K562 (cell line): ENCODE measurements at regions not wholly inside any gene's neighbourhood (a gene's known extent, or its start where the extent isn't known, plus 50 kb on each side); places are given as distances from the start of the nearest gene placed in this dataset.

Experiments used
- ATAC-seq: fragments of 200-7000 bp; cut with Tn5 transposase; 3 replicates; pipeline ENCODE4 v1.9.1; 2020; ENCODE audit warnings: moderate library complexity
- BruUV-seq: library from RNA; stranded (reverse); fragments of 400-500 nt; replicated peaks from 2 replicates; lab custom pipeline; 2021; lab: Mats Ljungman, UMichigan
- CTCF ChIA-PET: fragments of 300-600 bp; formaldehyde crosslinking; extraction: SDS; loops from one replicate; lab custom pipeline; 2021; ENCODE audit warnings: low intra/inter-chr PET ratio; lab: Yijun Ruan, JAX
- POLR2A ChIA-PET: fragments of 300-600, 350-650 bp; sonication (Branson Sonifier 250); formaldehyde crosslinking; extraction: SDS; loops from one replicate; lab custom pipeline; 2021; ENCODE audit warnings: antibody characterized with exemption, inconsistent platforms; lab: Yijun Ruan, JAX
- DNase-seq, 4 experiments: peaks; one replicate each; pipeline versions ENCODE4 v3.0.0 to v3.0.0-alpha.2; 2011 to 2018; ENCODE audit warnings: low spot score in 3 of 4, mixed read lengths in 3 of 4; ENCODE audit errors: extremely low read depth in 1 of 4
- FAIRE-seq: peaks from 2 replicates; lab custom pipeline; 2011; peaks lifted over from hg19 to GRCh38; lab: Jason Lieb, UNC
- H2AFZ ChIP-seq: 2 replicates; pipeline ENCODE4 v1.6.0; 2011; ENCODE audit warnings: low read depth, low read length, control low read depth, inconsistent platforms
- H3K27ac ChIP-seq: fragments of 200-600 bp; 3 replicates; pipeline ENCODE4 v1.8.0; 2011; ENCODE audit warnings: low read depth, mild to moderate bottlenecking, control low read depth, inconsistent platforms, low read length, moderate library complexity, mixed read lengths; ENCODE audit errors: extremely low read depth
- H3K27me3 ChIP-seq, 2 experiments: fragments of 300-600 bp in 1 of 2; 2 replicates in 1 of 2; 3 replicates in 1 of 2; pipeline versions ENCODE4 v1.6.0 to v1.8.0; 2011; ENCODE audit warnings: inconsistent platforms in 2 of 2, low read length in 2 of 2, mild to moderate bottlenecking in 1 of 2, mixed read lengths in 1 of 2, moderate library complexity in 1 of 2; ENCODE audit not compliant: control insufficient read depth in 2 of 2, insufficient read depth in 2 of 2
- H3K36me3 ChIP-seq: fragments of 300-600 bp; 3 replicates; pipeline ENCODE4 v1.8.0; 2011; ENCODE audit warnings: mild to moderate bottlenecking, low read length, inconsistent platforms; ENCODE audit not compliant: control insufficient read depth, insufficient read depth
- H3K4me1 ChIP-seq, 2 experiments: fragments of 200-600 bp in 1 of 2; replicated peaks in 1 of 2; 2 replicates in 1 of 2; 3 replicates in 1 of 2; pipeline versions ENCODE4 v1.5.1 to v1.8.0; 2011; ENCODE audit warnings: inconsistent platforms in 2 of 2, low read length in 2 of 2, mild to moderate bottlenecking in 1 of 2, mixed read lengths in 1 of 2, moderate library complexity in 1 of 2; ENCODE audit not compliant: control insufficient read depth in 2 of 2, insufficient read depth in 2 of 2
- H3K4me2 ChIP-seq: 2 replicates; pipeline ENCODE4 v1.6.1; 2011; ENCODE audit warnings: low read length, control low read depth, inconsistent platforms, mixed read lengths; ENCODE audit not compliant: insufficient read depth
- H3K4me3 ChIP-seq: fragments of 200-600 bp; sonication (generic), shearing (Covaris generic); 2 replicates; pipeline ENCODE4 v1.5.1; 2016; ENCODE audit warnings: control low read depth, inconsistent platforms
- H3K79me2 ChIP-seq: fragments of 200-600 bp; 3 replicates; pipeline ENCODE4 v1.8.0; 2011; ENCODE audit warnings: low read length, inconsistent platforms; ENCODE audit not compliant: control insufficient read depth, insufficient read depth
- H3K9ac ChIP-seq, 2 experiments: 2 replicates each; pipeline versions ENCODE4 v1.6.0 to v1.6.1; 2011; ENCODE audit warnings: low read depth in 2 of 2, low read length in 2 of 2, control low read depth in 1 of 2, inconsistent platforms in 1 of 2, mild to moderate bottlenecking in 1 of 2, mixed read lengths in 1 of 2; ENCODE audit not compliant: insufficient read depth in 1 of 2
- H3K9me1 ChIP-seq: one replicate; pipeline ENCODE4 v1.6.0; 2011; ENCODE audit warnings: inconsistent platforms, mild to moderate bottlenecking, low read length, moderate library complexity; ENCODE audit not compliant: control insufficient read depth, insufficient read depth
- H3K9me3 ChIP-seq: replicated peaks from 2 replicates; pipeline ENCODE4 v1.5.1; 2011; ENCODE audit warnings: low read depth, low read length, inconsistent platforms; ENCODE audit not compliant: control insufficient read depth, insufficient read depth
- H4K20me1 ChIP-seq: replicated peaks from 2 replicates; pipeline ENCODE4 v1.6.1; 2011; ENCODE audit warnings: low read length, inconsistent platforms, mixed read lengths; ENCODE audit not compliant: control insufficient read depth, insufficient read depth
- CCNT2 ChIP-seq: IDR thresholded peaks from 2 replicates; pipeline ENCODE4 v1.6.1; 2011; ENCODE audit warnings: borderline replicate concordance, low read depth, mild to moderate bottlenecking, moderate library complexity, mixed read lengths, low read length; ENCODE audit not compliant: insufficient read length; ENCODE audit errors: extremely low read depth
- CREBBP ChIP-seq: IDR thresholded peaks from one replicate; pipeline ENCODE4 v1.6.1; 2012; ENCODE audit warnings: low read depth, mild to moderate bottlenecking, control low read depth, inconsistent platforms, low read length
- DPF2 ChIP-seq: fragments of 450-650 bp; IDR thresholded peaks from 2 replicates; pipeline ENCODE4 v1.6.1; 2016
- ERF ChIP-seq: fragments of 450-650 bp; formaldehyde crosslinking; IDR thresholded peaks from 2 replicates; pipeline ENCODE4 v1.4.0; 2020; ENCODE audit warnings: mild to moderate bottlenecking, mixed read lengths
- FOXJ2 ChIP-seq: fragments of 200-800 bp; sonication (Bioruptor generic); IDR thresholded peaks from 2 replicates; pipeline ENCODE4 v1.6.1; 2016; ENCODE audit warnings: missing genetic modification characterization, missing compliant biosample characterization
- GTF2F1 ChIP-seq: IDR thresholded peaks from 2 replicates; pipeline ENCODE4 v1.6.1; 2011; ENCODE audit warnings: low read depth, low read length, improper control_type of control experiment
- GTF3C2 ChIP-seq: IDR thresholded peaks from 3 replicates; pipeline ENCODE4 v1.6.1; 2011; ENCODE audit warnings: borderline replicate concordance, mild to moderate bottlenecking, moderate library complexity; ENCODE audit not compliant: insufficient read length; ENCODE audit errors: extremely low read depth
- HDAC1 ChIP-seq, 2 experiments: fragments of 450-650 bp; IDR thresholded peaks; 2 replicates each; pipeline ENCODE4 v1.6.1; 2016 to 2017; ENCODE audit warnings: inconsistent platforms in 1 of 2, mild to moderate bottlenecking in 1 of 2, moderate library complexity in 1 of 2
- HNRNPLL ChIP-seq: fragments of 200-400 bp; formaldehyde crosslinking; IDR thresholded peaks from 2 replicates; pipeline ENCODE4 v1.6.1; 2017; ENCODE audit warnings: low read length, low read depth, mild to moderate bottlenecking; ENCODE audit not compliant: poor library complexity, severe bottlenecking
- IFI16 ChIP-seq: fragments of 250-450 bp; sonication (Bioruptor Pico); IDR thresholded peaks from 2 replicates; pipeline ENCODE4 v2.1.2; 2022; ENCODE audit warnings: mild to moderate bottlenecking, inconsistent platforms
- KLF16 ChIP-seq: IDR thresholded peaks from 2 replicates; pipeline ENCODE4 v1.6.1; 2016; ENCODE audit warnings: antibody characterized with exemption
- MEF2A ChIP-seq: IDR thresholded peaks from 2 replicates; pipeline ENCODE4 v1.6.1; 2011; ENCODE audit warnings: low read depth, mild to moderate bottlenecking, low read length, moderate library complexity; ENCODE audit not compliant: control insufficient read depth
- MXD1 ChIP-seq: fragments of 250-450 bp; sonication (Bioruptor Pico); IDR thresholded peaks from 2 replicates; pipeline ENCODE4 v1.8.0; 2021; ENCODE audit warnings: borderline replicate concordance, mild to moderate bottlenecking, moderate library complexity; ENCODE audit not compliant: poor library complexity, severe bottlenecking
- MYBL2 ChIP-seq, 2 experiments: fragments of 450-650 bp in 1 of 2; sonication (generic) in 1 of 2; formaldehyde crosslinking in 1 of 2; IDR thresholded peaks; 2 replicates each; pipeline versions ENCODE4 v1.6.1 to v1.8.1; 2017 to 2022; ENCODE audit warnings: borderline replicate concordance in 1 of 2, inconsistent platforms in 1 of 2, low read depth in 1 of 2, mild to moderate bottlenecking in 1 of 2, missing genetic modification reagents in 1 of 2, moderate library complexity in 1 of 2
- NELFE ChIP-seq: IDR thresholded peaks from 2 replicates; pipeline ENCODE4 v1.6.1; 2011; ENCODE audit warnings: mild to moderate bottlenecking; ENCODE audit not compliant: insufficient read depth, insufficient read length
- SFPQ ChIP-seq: fragments of 200-400 bp; formaldehyde crosslinking; IDR thresholded peaks from 2 replicates; pipeline ENCODE4 v1.6.1; 2017; ENCODE audit warnings: mild to moderate bottlenecking, low read depth, low read length, moderate library complexity
- WGBS: fragments of 100-300 bp; shearing (Covaris generic); methylation state at CpG from one replicate; pipeline ENCODE4 v1.1.6; 2016; ENCODE audit warnings: low coverage, mixed read lengths; ENCODE audit not compliant: insufficient coverage; ENCODE audit errors: missing lambda C conversion rate; 5-methylcytosine and 5-hydroxymethylcytosine counted together
- in situ Hi-C: fragments of 300-500 bp; cut with MboI; formaldehyde crosslinking; loops from 4 replicates; pipeline ENCODE4 v1.15.0; 2018; ENCODE audit warnings: inconsistent platforms, mixed read lengths
- intact Hi-C: fragments of 100-400 bp; cut with micrococcal nuclease; formaldehyde crosslinking; loops from 2 replicates; pipeline ENCODE4 v1.14.2; 2022

- Histone ChIP-seq H3K9ac (no peak overlapping the region), H2AFZ (peak overlapping the region; percentile 47; the same call in 1 of the 2 replicates), H3K4me3 (no peak overlapping the region), H3K4me2 (peak overlapping the region; percentile 40), H3K4me1 (peaks cover 16 to 38% of the 10 kb centered on the region in 2 experiments), H3K27ac (peak overlapping the region; percentile 41), H3K27me3 (no peaks in the 10 kb centered on the region), H3K36me3 (no peaks in the 10 kb centered on the region), H3K79me2 (no peaks in the 10 kb centered on the region), H3K9me3 (0 out of 2 replicates have a peak, but pooled peaks cover 2% of the 10 kb centered on the region), H3K9me1 (no peaks in the 10 kb centered on the region), H4K20me1 (no peaks in the 10 kb centered on the region)
- CTCF ChIA-PET = no interaction called here
- peak; percentile 45 to 72 (median 62) for DNase-seq
- in situ Hi-C loops (no loop called here), intact Hi-C loops (no loop called here)
- BruUV-seq = no TSS peak
- peak; percentile 76 for FAIRE-seq
- WGBS = 15% methylated on average over 8 of the region's 8 CpGs
- POLR2A ChIA-PET = interaction anchor here (1.9 kb wide), 1 partner anchor 9 kb away, joined by 6 read pairs; no protein-coding TSS in a partner anchor
- peak; percentile 71 for ATAC-seq
- TF ChIP-seq MYBL2 (IDR thresholded peaks at IDR 0.05; ENCODE audit: low read depth) (no peak), MYBL2 (CRISPR knock-in tag; IDR thresholded peaks at IDR 0.05; ENCODE audit: borderline replicate concordance) (no peak), MEF2A (no peak), CCNT2 (no peak), SFPQ (no peak), FOXJ2 (no peak), HNRNPLL (no peak), MXD1 (CRISPR knock-in tag) (no peak), DPF2 (peak; percentile 66), KLF16 (peak; percentile 69; the same call in 1 of the 2 replicates), IFI16 (CRISPR knock-in tag) (no peak), CREBBP (no peak), NELFE (no peak), GTF2F1 (no peak), HDAC1 (IDR thresholded peaks at IDR 0.05) (no peak), GTF3C2 (no peak), ERF (CRISPR knock-in tag) (0 out of 2 replicates have a peak, but pooled peaks have one; percentile 40)
Measured at GRCh38 chr1:67916140-67916886, 83.0 kb upstream of the GNG12 start.
